GM19193 (cell line): ENCODE measurements at regions not wholly inside any gene's neighbourhood (a gene's known extent, or its start where the extent isn't known, plus 50 kb on each side); places are given as distances from the start of the nearest gene placed in this dataset.

ENCODE experiments used
- POLR2A ChIP-seq: IDR thresholded peaks from 4 replicates; pipeline ENCODE4 v1.6.1; 2011; ENCODE audit not compliant: insufficient read depth, insufficient read length; ENCODE audit errors: extremely low read depth

DNA sequence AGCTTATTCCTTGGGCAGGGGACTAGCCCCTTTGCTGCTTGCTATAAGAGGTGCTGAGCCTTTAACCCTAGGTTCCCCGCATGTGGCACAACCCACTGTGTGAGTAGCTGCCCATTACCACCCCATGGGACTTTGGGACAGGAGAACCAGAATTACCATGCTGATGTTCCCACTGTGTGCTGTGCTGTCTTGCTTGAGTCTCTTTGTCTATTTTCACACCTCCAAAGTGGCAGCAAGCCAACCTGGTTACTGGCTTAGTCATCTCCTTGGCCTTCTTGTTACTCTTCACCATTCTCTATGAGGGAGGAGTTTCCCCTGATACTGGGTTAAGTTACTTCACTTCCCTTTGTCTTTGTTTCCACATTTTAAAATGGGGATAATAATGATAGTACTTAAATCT lies 73.4 kb upstream of the ETV6 start:
- no peak for TF ChIP-seq POLR2A

DNA sequence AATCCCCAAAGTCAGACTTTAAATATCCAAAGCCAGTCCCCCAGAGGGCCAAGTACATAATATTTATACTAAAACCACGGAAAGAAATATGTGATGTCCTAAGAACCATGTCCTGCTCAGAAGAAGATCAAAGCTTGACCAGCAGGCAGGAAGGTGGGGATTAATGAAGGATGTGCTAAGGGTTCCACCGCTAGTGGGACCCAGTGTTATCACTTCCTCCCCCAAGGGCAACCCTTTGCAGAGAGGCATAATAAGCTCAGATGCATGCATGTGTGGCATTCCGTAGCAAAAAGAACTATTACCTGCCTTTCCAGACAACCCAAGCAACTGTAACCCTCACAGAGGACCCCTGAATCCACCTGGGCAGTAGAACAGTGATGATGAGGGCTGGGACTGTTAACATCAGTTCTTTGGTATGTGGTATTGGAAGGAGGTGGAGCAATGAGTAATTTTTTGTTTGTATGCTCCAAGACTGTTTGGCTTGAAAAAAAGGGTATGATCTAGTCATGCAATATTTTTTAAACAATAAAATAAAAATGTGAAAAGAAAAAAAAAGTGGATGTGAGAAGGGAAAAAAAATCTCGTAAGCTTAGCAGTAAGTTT lies 71.7 kb upstream of the ETV6 start:
- no peak for TF ChIP-seq POLR2A

DNA sequence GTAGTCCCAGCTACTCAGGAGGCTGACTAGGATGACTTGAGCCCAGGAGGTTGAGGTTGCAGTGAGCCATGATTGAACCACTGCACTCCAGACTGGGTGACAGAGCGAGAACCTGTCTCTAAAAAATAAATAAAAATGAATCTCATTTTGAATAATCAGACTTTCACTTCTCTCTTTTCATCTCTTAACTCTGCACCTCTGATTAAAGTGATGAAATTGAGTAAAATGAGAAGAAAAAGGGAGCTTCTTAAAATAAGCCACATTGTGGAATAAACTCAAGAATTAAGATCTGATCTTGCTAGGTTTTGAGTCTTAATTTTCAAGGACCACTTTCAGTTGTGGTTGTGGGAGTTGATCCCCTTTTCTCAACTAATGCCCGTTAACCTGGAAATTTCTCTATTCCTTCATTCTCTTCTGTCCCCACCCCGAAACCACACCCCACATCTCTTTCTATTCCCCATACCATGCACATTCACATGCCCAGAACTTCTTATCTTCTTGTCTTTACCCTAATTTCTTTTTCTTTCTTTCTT lies 70.9 kb upstream of the ETV6 start:
- no peak for TF ChIP-seq POLR2A

DNA sequence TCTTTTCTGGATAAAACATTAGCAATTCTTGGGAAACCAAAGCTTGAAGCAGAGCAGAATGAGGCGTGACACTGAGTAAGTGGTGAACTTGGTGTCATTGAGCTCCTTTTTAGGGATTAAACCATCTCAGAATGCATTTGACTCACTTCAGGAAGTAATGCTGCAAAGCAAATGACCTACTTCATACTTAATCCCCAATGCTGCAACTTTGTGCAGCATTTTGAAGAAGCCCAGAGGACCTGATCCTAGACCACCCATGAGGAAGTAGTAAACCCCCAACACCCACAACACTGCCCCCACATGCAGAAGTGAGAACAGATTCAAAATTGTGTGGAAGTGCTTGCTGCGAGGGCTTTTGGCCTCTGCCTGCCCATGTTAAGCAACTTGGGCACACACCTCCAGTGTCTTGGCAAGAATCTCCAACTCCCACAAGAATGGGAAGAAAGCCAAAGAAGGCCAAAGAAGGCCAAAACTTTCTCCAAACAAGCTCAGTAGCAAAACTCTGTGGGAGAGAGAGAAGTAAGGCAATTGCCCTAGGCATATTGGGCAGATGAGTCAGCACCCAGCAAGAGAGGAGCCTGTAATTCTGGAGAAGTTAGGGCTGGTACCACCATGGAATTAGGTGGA lies 69.2 kb upstream of the ETV6 start:
- no peak for TF ChIP-seq POLR2A

DNA sequence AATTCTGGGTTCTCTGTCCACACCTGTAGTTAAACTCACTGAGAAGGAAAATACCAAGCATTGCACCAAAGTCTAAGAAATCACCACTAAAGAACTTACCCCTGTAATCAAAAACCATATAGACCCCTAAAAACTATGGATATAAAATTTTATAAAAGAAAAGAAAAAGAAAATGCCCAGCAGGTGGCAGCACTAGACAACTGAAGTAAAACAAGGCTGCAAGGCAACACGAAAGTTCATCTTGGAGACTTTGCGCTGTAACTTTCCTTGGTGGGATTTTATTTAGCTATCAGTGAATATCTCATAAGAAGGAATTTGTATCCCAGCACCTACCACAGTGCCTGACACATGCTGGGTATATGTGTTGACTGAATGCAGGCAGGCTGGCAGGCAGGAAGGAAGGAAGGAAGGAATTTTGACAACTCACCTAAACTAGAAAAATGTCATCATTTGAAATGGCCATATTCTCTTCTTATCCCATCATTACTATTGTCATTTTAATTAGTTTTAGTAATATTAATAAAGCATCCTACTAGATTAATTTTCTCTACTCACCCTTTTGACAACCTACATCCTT lies 68.2 kb upstream of the ETV6 start:
- no peak for TF ChIP-seq POLR2A

DNA sequence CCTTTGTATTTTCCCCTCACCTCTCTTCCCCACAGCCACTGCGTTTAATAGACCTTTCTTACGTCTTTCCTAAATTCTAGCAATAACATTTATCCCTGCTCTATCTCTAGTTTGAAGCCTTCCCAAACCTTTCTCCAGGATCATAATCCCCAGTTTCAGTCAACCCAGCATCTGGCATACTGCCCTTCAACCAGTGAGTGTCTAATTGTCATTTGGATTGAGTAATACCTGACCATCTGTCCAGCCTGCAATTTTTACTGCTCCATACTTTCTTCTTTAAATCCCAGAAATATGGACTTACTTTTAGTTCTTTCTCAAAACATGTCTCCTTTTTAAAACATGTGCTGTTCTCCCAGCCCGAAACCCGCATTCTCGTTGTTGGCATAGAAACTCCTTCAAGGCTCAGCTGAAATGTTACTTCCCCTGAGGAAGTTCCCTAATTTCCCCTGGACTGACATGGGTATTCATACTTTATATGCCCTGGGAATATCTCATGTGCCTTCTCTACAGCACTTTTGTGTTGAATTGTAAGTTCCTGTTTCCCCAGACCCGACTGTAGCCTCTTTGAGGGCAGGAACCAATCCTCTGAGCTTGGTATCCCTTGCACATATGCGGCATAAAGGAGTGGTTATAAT lies 65.1 kb upstream of the ETV6 start:
- TF ChIP-seq POLR2A = no peak

DNA sequence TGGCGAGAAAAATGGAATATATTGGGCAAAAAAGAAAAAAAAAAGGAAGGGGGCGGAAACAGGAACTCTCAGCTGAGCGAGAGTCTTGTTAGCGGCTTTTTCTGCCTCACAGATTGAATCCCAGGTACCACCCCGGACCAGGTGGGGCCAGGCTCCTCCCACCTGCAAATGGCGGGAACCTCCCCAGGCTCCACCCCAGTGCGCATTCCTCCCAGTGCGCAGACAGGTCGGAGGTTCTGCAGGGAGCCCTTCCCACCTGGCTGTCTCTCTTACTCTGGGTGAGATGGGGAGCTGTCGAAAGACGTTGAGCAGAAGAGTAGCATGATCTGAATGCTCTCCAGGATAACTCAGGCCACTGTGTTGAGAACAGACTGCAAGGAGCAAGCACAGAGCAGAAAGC lies 57.0 kb upstream of the ETV6 start:
- no peak for TF ChIP-seq POLR2A

DNA sequence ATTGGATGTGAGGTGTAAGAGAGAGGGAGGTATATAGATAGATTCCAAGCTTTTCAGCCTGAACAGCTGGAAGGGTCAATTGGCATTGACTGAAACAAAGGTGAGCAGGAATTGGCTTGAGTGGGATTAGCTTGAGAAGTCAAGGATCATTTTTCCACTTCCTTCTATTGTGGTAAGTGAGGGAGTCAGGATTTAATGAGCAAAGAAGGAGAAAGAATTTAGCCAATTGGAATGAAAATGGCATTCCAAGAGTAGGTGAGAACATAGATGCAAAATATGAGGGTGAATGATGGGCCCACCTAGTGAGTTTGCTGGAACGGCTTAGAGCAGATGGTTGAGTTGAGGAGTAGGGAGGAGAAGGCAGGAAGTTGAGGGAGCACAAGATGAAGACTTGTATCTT lies 56.5 kb upstream of the ETV6 start:
- no peak for TF ChIP-seq POLR2A

DNA sequence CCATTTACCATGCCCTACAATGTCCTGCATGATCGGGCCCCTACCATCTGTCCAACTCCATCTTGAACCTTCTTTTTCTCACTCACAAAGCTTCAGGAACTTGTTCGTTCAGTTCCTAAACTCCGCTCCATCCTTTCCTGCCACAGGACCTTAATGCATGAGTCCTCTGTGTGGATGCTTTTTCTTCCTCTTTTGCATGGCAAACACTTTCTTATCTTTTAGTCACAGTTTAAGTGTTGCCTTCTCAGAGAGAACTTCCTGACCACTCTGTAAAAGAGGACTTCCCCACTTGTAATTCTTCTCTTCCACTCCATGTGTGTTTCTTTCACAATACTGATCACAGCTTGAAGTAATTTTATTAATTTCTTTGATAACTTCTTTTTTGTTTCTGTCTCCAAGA lies 54.4 kb upstream of the ETV6 start:
- TF ChIP-seq POLR2A = no peak

DNA sequence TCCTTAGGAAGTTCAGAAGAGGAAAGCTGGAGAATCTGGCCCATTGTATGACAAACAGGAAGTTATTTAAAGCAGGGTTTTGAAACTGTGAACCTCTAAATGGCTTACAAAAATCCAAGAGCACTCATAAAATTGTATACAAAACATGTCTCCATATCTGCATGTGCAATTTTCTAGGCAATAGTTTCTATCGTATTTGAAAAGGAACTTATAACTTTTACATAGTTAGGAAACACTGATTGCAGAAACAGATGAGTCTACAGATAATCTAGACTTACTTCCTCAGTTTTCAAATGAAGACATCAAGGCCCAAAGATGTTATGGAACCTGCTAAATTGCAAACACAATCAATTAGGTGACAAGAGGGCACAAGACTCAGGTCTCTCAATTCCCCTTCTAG lies 53.3 kb upstream of the ETV6 start:
- TF ChIP-seq POLR2A = no peak

DNA sequence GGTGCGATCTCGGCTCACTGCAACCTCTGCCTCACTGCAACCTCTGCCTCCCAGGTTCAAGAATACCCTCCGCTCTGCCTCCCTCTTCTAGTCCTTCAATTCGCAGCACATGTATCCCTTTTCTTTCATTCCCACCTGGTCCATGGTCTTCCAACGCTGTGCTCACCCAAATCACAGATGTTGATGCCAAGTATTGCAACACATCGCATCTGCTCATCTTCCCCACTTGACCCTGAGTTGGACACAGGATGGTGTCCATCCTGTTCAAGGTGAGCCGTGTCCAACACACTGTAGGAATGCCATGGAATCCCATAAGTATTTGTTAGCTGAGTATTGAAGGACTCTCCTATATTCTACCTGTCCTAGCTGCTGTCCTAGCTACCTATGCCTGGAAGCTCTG lies 50.6 kb upstream of the ETV6 start:
- no peak for TF ChIP-seq POLR2A
